ENCODE measurements at regions not wholly inside any gene's neighbourhood (a gene's known extent, or its start where the extent isn't known, plus 50 kb on each side); places are given as distances from the start of the nearest gene placed in this dataset.

DNA sequence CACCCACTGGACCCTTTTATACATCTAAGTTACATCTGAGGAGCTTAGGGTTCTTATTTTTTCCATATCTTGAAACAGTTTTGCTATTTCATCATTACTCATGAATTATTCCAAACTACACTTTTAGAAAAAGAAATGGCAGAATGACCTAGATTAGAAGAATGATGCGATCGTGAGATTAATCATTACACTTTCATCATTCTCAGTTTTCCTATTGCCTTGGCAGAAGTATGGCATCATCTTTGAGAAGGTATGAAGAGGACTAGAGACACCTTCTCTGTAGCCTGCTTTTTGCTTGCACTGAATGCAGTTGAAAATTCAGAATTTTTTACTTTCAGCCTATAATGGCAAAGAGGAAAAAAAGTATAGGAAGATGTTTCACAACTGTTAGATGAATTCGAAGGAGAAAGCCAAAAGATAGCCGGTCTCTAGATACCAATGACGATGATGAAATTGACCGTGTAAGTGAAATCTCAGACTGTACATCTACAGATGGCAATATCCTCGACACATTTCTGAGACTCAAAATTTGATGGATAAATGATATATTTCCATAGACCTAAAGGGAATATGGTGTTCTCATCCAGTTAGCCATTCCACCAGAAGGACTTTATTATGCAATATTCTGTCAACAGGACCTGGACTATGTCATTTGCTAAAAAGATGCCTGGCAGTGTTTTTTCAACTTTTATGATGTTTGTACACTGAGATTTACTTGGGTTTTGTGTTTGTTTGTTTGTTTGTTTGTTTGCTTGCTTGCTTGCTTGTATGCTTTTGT, 191.8 kb downstream of the TOMM20 start:
- no peak for DNase-seq (ENCODE audit: low read depth in 2 of 2)

DNA sequence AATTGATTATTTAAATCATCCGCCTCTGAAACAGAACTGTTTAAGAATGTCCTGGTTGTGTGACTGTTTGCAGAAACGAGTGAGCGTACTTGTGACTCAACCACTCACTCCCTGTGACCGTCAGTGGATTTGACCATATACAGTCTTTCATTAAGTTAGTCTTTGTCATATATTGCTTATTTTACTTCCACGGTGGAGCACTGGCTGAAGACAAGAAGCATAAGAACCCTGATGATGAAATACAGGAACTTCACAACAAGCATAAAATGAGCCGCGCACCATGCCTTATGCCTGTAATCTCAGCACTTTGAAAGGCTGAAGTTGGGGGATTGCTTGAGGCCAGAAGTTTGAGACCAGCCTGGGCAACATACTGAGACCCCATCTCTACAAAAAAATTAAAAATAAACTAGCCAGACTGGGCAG, 194.0 kb downstream of the TOMM20 start:
- no peak for DNase-seq (ENCODE audit: low read depth in 2 of 2)

DNA sequence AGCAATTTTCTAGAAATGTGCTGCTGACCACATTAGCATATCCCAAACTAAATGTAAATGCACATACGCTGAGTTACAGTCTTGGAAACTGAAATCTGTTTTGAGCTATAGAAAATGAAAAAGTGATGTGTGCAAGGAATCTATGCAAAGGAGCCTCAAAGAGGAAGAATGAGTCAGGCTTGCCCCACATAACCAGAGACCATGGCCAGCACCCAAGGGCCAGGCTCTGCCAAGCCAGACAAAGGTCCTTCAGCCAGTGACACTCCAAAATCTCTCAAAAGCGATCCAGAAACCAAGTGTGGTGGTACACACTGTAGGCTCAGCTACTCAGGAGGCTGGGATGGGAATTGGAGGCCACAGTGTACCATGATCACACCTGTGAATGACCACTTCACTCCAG, 195.2 kb downstream of the TOMM20 start:
- no peak for DNase-seq (ENCODE audit: low read depth in 2 of 2)

DNA sequence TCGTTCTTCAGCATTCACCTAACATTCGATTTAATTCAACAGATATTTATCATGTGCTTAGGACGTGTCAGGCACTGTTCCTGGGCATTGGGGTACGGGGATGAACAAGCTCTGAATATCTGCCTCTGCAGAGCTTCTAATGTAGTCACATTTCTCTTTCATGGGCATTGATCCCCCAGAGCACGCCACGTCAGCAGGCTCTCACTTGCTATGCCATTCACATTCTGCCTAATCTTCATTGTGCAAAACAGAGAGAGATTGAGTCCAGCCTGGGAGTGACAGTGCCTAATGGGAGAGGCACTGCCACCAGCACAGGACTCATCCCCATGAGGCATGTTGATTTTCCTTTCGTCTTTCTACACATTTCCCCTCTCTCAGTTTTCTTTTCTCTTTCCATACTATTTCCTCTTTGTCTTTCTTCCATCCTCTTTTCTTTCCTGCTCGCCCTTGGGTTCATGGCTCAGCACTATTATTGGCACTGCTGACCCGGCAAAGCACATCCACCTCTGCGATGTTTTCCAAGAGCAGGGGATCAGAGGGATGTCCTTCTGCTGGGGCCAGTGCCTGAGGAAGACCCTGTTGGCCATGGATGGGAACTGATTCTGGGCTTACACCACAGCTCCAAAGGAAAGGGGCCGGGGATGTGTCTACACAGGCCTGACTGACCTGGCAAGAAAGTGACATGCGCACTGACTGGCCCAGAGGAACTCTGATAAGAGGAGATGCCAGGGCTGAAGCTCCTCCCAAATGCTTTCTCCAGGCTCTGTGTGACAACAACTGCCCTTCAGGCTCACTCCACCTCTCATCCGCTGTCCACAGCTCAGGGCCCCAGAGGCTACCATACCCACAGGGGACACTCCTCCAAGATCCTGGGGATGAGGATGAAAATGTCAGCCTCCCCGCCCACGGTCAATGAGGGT, 195.9 kb downstream of the TOMM20 start:
- no peak for DNase-seq (ENCODE audit: low read depth in 2 of 2)

- DNase-seq (ENCODE audit: low read depth in 2 of 2) = no peak
Observed at GRCh38 chr1:234932106-234932505, 196.5 kb downstream of the TOMM20 start.

- no peak for DNase-seq (ENCODE audit: low read depth in 2 of 2)
Observed at GRCh38 chr1:234931404-234931973, 197.1 kb downstream of the TOMM20 start.

GRCh38 chr1:234929369-234929768, 199.3 kb downstream of the TOMM20 start:
- DNase-seq (ENCODE audit: low read depth in 2 of 2) = no peak

DNA sequence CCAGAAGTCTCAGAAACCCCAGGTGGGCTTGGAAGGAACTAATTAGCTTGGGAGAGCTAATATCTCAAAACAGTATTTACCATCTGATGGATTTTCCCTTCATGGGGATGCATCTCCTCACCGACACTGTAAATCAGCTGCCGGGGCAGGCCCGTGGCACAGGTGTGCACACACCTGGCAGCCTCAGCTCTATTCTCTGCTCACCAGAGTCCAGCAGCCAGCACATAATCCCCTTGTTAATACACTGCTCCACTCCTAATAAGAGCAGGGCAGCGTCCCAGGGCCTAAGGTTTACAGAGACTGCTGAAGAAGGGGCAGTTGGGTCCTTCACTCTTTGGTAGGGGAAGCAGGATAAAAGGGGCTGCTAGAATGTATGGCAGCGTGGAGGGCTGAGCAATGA, 200.0 kb downstream of the TOMM20 start:
- no peak for DNase-seq (ENCODE audit: low read depth in 2 of 2)

DNA sequence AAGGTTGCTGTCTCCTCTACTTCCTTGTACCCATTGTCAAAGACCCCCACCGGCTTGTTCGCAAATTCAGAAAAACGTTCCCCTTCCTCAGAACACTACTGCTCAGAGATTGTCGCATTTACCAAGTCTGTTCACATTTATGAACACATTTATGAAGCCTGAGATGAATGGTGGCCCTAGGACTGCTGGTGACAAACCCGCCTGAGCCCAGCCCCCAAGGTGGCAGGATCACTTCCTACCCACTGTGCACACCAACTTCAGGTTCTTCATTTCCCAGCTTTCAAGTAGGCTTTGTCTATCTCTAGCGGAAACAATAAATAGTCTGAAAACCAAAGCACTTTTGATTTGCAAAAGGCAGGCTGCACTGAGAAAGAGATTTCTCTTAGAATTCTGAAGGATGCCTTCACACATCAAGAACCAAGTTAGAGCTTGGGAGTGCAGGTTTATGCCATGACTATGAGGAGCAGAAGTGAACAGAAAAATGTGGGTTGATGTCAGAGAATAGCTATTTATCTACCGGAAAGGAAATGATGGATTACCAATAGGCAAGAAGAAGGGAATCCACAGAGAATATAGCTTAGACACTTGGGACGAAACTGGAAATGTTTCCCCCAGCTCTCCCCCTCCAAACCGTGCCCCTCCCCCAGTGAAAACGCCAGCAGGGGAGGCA, 200.5 kb downstream of the TOMM20 start:
- no peak for DNase-seq (ENCODE audit: low read depth in 2 of 2)

DNA sequence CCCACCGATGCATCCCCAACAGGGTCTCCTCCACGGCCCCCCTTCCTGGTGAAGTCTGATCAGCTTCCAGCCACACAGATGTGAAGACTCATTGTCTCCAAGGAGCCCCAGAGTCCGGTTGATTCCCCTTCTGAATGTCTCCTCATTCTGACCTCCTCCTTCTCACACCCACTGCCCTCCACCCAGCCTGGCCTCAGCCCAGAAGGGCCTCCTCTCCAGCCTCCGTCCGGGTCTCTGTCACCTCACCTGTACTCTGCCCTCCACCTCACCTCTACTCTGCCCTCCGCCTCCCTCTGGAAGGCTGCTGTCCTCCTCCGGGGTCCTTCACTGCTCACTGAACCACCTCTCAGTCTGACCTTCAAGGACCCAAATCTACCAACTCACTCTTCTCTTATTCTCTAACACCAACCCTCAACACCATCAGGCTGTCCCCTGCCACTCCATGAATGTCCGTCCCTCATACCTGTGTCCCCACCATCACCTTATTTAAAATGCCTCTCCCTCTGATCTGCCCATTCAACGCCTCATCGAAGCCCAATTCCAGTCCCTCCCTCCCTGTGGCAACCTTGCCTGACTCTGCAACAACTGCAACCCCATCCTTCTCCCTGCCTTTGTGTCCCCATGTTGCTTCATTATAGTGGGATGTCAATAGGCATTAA, 201.2 kb downstream of the TOMM20 start:
- DNase-seq (ENCODE audit: low read depth in 2 of 2) = no peak

GRCh38 chr1:234926559-234927311, 201.9 kb downstream of the TOMM20 start:
- peak in 1 of 2 donors; percentile 34 for DNase-seq (ENCODE audit: low read depth in 2 of 2)

DNA sequence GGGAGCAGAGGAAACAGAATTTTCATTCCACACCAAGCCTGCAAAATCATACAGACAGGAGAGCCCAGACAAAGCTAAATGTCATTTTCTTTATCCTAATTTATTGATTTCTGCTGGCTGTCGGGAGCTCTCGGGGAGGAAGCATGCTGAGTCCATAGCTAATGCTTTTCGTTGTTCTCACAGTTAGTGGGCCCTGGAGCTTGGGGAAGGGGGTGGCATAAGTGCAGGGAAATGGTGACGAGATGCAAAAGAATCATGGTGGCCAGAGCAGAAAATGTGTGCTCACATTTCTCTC, 202.4 kb downstream of the TOMM20 start:
- DNase-seq (ENCODE audit: low read depth in 2 of 2) = no peak

DNA sequence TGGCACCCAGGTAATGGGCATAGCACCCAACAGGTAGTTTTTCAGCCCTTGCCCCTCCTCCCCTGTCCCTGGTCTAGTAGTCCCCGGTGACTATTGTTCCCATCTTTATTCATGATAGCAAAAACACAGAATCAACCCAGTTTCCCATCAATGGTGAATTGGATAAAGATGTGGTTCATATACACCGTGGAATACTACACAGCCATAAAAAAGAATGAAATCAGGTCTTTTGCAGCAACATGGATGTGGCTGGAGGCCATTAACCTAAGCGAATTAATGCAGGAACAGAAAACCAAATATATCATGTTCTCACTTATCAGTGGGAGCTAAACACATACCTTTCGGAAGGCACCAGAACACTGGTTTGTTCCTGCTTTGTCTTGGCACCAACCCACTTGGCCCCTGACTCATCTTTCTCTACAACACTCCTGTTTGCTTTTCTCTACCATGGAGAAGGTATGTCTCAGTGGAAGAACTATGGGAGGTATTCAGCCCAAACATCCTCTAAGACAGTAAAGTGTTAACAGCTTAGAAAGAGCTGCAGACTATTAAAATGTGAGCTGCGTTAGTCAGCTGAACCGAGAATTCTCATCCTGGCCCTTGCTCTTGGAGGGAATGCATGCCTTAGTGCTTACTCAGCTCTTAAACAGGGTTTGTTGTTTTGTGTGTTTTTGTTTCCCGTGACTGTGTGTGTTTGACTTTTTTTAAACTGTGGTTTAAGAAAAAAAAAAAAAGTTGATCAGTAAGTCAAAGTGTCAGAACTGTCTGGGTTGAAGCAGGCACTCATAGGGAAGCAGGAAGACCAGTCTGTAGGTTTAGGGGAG, 203.0 kb downstream of the TOMM20 start:
- DNase-seq (ENCODE audit: low read depth in 2 of 2) = no peak

GRCh38 chr1:234924450-234925355, 203.9 kb downstream of the TOMM20 start:
- no peak for DNase-seq (ENCODE audit: low read depth in 2 of 2)

DNA sequence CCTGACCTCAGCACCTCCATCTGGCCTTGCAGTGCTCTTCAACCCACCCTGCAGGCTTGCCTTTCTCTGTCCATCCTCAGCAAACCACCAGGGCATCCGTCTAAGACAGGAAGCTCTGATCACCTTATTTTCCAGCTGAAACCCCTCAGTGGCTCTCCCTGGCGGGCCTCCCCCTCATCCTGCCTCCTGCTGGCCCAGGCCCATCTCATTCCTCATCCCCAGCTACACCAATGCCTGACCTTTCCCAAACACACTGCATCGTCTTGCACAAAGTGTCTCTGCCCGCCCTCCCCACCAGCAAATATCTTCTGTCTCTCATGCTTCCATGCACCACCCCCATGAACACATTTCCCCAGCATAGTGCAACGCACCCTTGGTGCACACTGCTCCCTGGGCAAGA, 205.0 kb downstream of the TOMM20 start:
- no peak for DNase-seq (ENCODE audit: low read depth in 2 of 2)

- DNase-seq (ENCODE audit: low read depth in 2 of 2) = no peak
Observed at GRCh38 chr1:234922987-234923386, 205.7 kb downstream of the TOMM20 start.

- DNase-seq (ENCODE audit: low read depth in 2 of 2) = no peak
Observed at GRCh38 chr1:234921266-234922062, 207.2 kb downstream of the TOMM20 start.

DNA sequence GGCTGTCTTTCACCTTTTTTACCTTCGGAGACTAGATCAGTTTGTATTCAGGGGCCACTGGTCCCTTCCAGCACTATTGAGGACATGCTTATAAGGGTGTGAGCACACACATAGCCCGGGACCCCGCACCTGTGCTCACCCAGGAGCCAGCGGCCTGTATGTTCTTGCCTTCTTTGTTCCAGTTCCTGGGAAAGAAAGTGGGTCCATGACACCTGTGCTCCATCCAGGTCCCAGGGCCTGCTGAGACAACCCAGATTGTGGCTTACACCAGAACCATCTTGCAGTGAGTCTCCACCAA, 207.8 kb downstream of the TOMM20 start:
- no peak for DNase-seq (ENCODE audit: low read depth in 2 of 2)
